SJCRH30 (cell line): ENCODE measurements at regions not wholly inside any gene's neighbourhood (a gene's known extent, or its start where the extent isn't known, plus 50 kb on each side); places are given as distances from the start of the nearest gene placed in this dataset.

Experiments used
- DNase-seq, 2 experiments: peaks; one replicate each; pipeline ENCODE4 v3.0.0-alpha.2; 2015 to 2020
- H3K27ac ChIP-seq: fragments of 250-450 bp; sonication (Bioruptor Pico); 2 replicates; pipeline ENCODE4 v1.5.1; 2020; ENCODE audit warnings: mild to moderate bottlenecking, moderate library complexity
- H3K27me3 ChIP-seq: fragments of 250-450 bp; sonication (Bioruptor Pico); 2 replicates; pipeline ENCODE4 v1.5.1; 2020; ENCODE audit warnings: mild to moderate bottlenecking, moderate library complexity
- H3K36me3 ChIP-seq: fragments of 250-450 bp; sonication (Bioruptor Pico); 2 replicates; pipeline ENCODE4 v1.5.1; 2020; ENCODE audit warnings: mild to moderate bottlenecking, moderate library complexity
- H3K4me1 ChIP-seq: fragments of 250-450 bp; sonication (Bioruptor Pico); 2 replicates; pipeline ENCODE4 v1.5.1; 2020; ENCODE audit warnings: mild to moderate bottlenecking, moderate library complexity
- H3K4me3 ChIP-seq: fragments of 250-450 bp; sonication (Bioruptor Pico); 2 replicates; pipeline ENCODE4 v1.5.1; 2020; ENCODE audit warnings: mild to moderate bottlenecking, moderate library complexity
- H3K9me3 ChIP-seq: fragments of 250-450 bp; sonication (Bioruptor Pico); replicated peaks from 2 replicates; pipeline ENCODE4 v1.5.1; 2020; ENCODE audit warnings: mild to moderate bottlenecking, moderate library complexity

- no peaks in the 10 kb centered on the region for H3K36me3 ChIP-seq
- H3K27ac ChIP-seq = no peak overlapping the region
- H3K4me1 ChIP-seq = no peaks in the 10 kb centered on the region; the same call in 1 of the 2 replicates
- DNase-seq = no peak
- no peaks in the 10 kb centered on the region for H3K27me3 ChIP-seq
- H3K4me3 ChIP-seq = no peak overlapping the region
- H3K9me3 ChIP-seq = no peaks in the 10 kb centered on the region
These were observed 338.1 kb downstream of the C16orf95 start for GRCh38 chr16:86979061-86979460.

DNA sequence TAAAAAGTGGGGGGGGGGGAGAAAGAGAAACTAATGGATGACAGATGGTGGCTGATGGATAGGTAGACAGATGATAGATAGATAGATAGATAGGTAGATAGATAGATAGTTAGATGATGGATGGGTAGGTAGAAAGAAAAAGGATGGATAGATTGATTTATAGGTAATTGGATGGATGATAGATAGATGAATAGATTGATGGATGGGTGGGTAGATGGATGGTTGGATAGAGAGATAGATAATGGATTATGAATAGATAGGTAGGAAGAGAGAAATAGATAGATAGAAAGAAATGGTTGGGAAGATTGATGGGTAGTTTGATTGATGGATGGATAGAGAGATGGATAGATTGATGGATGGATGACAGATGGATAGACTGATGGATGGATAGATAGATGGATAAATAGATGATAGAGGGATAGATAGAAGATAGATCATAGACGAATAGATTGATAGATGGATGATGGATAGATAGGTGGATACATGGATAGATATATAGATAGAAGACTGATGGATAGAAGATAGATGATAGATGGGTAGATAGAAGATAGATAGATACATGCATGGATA, 337.1 kb downstream of the C16orf95 start:
- H3K4me3 ChIP-seq = no peak overlapping the region
- DNase-seq = no peak
- H3K36me3 ChIP-seq = no peaks in the 10 kb centered on the region
- H3K4me1 ChIP-seq = no peaks in the 10 kb centered on the region; the same call in 1 of the 2 replicates
- no peaks in the 10 kb centered on the region for H3K9me3 ChIP-seq
- H3K27ac ChIP-seq = no peak overlapping the region
- no peaks in the 10 kb centered on the region for H3K27me3 ChIP-seq

DNA sequence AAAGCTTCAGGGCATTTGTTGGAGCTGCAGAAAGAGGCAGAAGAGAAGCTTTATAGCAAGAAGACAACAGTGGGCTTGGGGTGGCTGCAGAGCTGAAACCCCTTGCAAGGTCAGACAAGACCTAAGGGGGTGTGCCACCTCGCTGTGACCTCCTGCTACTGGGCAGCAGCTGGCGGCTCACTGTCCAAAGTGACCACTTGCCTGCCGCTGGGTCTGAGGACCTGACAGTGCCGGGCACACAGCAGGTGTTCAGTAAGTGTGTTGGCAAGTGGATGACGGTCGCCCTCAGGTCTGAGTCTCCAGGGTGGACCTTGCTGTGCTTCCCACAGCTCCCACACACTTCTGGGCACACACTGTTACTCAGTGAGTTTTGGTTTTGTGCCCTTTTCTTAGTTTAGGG, 336.5 kb downstream of the C16orf95 start:
- Histone ChIP-seq H3K4me3 (no peak overlapping the region), H3K27me3 (no peaks in the 10 kb centered on the region), H3K9me3 (no peaks in the 10 kb centered on the region), H3K27ac (no peak overlapping the region), H3K36me3 (no peaks in the 10 kb centered on the region), H3K4me1 (no peaks in the 10 kb centered on the region)
- no peak for DNase-seq

DNA sequence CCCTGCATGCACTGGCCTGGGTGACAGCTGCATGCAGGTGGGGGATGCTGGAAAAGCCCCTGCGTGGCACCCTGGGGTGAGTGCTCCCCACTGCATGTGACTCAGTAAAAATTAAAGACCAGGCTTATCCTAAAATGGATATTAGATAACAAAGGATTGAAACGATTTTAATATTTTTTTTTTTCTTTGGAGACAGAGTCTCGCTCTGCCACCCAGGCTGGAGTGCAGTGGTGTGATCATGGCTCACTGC, 334.9 kb downstream of the C16orf95 start:
- H3K36me3 ChIP-seq = no peaks in the 10 kb centered on the region
- H3K4me3 ChIP-seq = no peak overlapping the region
- H3K27me3 ChIP-seq = no peaks in the 10 kb centered on the region
- H3K9me3 ChIP-seq = no peaks in the 10 kb centered on the region
- no peak for DNase-seq
- H3K27ac ChIP-seq = no peak overlapping the region
- H3K4me1 ChIP-seq = no peaks in the 10 kb centered on the region

- Histone ChIP-seq H3K4me3 (no peak overlapping the region), H3K27me3 (no peaks in the 10 kb centered on the region), H3K4me1 (no peaks in the 10 kb centered on the region), H3K9me3 (no peaks in the 10 kb centered on the region), H3K27ac (no peak overlapping the region), H3K36me3 (no peaks in the 10 kb centered on the region)
- DNase-seq = no peak
These were observed 334.3 kb downstream of the C16orf95 start for GRCh38 chr16:86982912-86983311.

DNA sequence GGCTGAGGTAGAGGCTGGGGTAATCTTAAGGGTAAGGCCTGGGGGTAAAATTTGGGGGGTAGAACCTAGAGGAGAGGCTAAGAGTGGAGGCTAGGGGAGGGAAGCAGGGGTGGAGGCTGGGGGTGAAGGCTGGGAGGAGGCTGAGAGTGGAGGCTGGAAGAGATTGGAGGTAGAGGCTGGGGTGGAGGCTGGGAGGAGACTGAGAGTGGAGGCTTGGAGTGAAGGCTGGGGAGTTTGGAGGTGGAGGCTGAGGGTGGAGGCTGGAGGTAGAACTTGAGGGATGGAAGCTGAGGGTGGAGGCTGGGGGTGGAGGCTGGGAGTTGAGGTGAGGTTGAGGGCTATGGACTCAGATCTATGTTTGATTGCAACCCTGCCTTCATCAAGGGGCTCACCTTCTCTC, 333.6 kb downstream of the C16orf95 start:
- no peak overlapping the region for H3K4me3 ChIP-seq
- H3K36me3 ChIP-seq = no peaks in the 10 kb centered on the region
- no peaks in the 10 kb centered on the region for H3K9me3 ChIP-seq
- no peaks in the 10 kb centered on the region for H3K27me3 ChIP-seq
- H3K27ac ChIP-seq = no peak overlapping the region
- DNase-seq = no peak
- no peaks in the 10 kb centered on the region for H3K4me1 ChIP-seq

DNA sequence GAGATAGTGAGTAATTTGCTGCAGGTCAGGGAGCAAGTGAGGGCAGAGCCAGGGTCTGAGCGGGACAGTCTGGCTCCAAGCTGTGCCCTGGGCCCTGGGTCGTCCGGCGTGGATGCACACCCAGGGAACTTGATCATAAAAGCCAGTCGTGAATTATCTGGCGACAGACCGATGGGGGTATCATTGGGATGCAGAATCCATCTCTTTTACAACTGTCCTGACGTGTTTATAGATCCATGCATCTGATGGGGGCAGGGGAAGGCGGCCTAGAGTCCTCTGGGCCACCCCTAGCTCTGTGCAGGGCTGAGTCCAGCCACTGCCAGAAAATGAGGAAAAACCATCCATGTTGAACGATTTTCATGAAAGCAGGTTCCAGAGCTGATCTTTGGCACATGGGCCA, 332.8 kb downstream of the C16orf95 start:
- no peaks in the 10 kb centered on the region for H3K9me3 ChIP-seq
- peaks cover 3% of the 10 kb centered on the region; the same call in 1 of the 2 replicates for H3K4me1 ChIP-seq
- no peaks in the 10 kb centered on the region for H3K27me3 ChIP-seq
- H3K36me3 ChIP-seq = no peaks in the 10 kb centered on the region
- no peak overlapping the region for H3K4me3 ChIP-seq
- no peak overlapping the region for H3K27ac ChIP-seq
- DNase-seq = no peak

DNA sequence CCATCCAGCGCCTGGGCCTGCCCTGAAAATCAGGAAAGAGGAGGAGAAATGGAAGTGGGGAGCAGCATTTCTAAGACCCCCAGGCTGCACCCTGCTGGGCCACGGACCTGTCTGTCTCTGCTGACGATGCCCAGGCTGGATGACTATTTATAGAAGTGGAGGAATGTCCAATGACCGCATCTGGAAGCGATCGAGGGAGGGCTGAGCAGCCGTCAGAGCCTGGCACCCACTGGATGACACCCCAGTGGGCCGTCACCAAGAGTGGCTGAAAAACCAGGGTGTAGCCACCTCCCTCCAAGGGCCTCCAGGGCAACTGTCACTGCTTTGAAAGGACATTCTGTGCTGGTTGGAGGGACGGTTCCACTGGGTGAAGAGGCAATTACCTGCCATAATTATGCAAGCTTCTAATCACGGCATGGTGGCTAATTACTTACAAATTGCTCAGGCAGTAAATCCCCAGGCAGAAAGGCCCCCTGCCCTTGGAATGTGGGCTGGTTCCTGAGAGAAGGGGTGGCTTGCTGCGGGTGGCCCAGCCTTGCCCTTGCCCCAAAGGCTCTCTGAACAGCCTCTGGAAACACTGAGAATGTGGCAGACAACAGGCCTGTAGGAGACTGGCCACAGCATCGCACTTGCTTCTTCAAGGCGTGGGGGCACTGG, 332.1 kb downstream of the C16orf95 start:
- Histone ChIP-seq H3K27ac (no peak overlapping the region), H3K36me3 (no peaks in the 10 kb centered on the region), H3K27me3 (no peaks in the 10 kb centered on the region), H3K4me1 (peaks cover 3% of the 10 kb centered on the region; the same call in 1 of the 2 replicates), H3K9me3 (no peaks in the 10 kb centered on the region), H3K4me3 (no peak overlapping the region)
- no peak for DNase-seq

DNA sequence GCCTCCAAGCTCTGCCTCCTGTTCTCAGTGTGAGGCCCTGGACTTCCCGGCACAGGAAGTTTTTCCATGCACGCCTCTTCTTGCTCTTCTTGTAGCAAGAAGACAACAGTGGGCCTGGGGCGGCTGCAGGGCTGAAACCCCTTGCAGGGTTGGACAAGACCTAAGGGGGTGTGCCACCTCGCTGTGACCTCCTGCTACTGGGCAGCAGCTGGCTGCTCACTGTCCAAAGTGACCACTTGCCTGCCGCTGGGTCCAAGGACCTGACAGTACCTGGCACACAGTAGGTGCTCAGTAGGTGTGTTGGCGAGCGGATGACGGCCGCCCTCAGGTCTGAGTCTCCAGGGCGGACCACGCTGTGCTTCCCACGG, 331.6 kb downstream of the C16orf95 start:
- no peak overlapping the region for H3K4me3 ChIP-seq
- no peak overlapping the region for H3K27ac ChIP-seq
- no peaks in the 10 kb centered on the region for H3K27me3 ChIP-seq
- DNase-seq = no peak
- H3K4me1 ChIP-seq = peaks cover 3% of the 10 kb centered on the region; the same call in 1 of the 2 replicates
- H3K9me3 ChIP-seq = no peaks in the 10 kb centered on the region
- no peaks in the 10 kb centered on the region for H3K36me3 ChIP-seq

- H3K9me3 ChIP-seq = no peaks in the 10 kb centered on the region
- H3K4me1 ChIP-seq = peaks cover 5% of the 10 kb centered on the region
- no peak overlapping the region for H3K4me3 ChIP-seq
- no peak for DNase-seq
- no peak overlapping the region for H3K27ac ChIP-seq
- no peaks in the 10 kb centered on the region for H3K27me3 ChIP-seq
- no peaks in the 10 kb centered on the region for H3K36me3 ChIP-seq
These were observed 331.1 kb downstream of the C16orf95 start for GRCh38 chr16:86986136-86986535.

DNA sequence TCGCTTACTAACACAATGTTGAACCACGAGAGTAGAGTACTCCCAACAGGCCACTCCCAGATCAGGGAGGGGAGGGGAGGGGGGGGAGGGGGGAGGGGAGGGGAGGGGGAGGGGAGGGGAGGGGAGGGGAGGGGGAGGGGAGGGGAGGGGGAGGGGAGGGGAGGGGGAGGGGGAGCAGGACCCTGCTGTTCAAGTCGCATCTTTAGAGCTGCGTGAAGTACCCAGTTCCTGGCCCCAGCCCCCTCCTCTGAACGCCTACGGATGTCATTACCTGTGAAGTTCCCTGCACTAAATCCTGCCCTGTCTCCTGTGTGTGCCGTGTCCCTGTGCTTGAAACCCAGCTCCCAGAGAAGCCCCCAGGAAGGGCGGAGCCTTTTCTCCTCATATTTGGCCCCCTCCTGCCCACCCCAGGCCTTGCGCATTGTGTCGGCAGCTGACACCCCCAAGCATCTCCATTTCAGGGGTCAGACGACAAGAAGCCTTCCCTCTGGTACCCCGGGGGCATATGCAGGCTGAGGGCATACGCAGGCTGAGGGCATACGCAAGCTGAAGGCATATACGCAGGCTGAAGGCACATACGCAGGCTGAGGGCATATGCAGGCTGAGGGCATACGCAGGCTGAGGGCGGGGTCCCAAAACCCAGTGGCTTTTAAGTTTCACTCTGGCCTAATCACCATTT, 330.2 kb downstream of the C16orf95 start:
- no peak for DNase-seq
- Histone ChIP-seq H3K4me3 (no peak overlapping the region), H3K4me1 (peaks cover 13% of the 10 kb centered on the region), H3K36me3 (no peaks in the 10 kb centered on the region), H3K27ac (no peak overlapping the region), H3K27me3 (no peaks in the 10 kb centered on the region), H3K9me3 (no peaks in the 10 kb centered on the region)

DNA sequence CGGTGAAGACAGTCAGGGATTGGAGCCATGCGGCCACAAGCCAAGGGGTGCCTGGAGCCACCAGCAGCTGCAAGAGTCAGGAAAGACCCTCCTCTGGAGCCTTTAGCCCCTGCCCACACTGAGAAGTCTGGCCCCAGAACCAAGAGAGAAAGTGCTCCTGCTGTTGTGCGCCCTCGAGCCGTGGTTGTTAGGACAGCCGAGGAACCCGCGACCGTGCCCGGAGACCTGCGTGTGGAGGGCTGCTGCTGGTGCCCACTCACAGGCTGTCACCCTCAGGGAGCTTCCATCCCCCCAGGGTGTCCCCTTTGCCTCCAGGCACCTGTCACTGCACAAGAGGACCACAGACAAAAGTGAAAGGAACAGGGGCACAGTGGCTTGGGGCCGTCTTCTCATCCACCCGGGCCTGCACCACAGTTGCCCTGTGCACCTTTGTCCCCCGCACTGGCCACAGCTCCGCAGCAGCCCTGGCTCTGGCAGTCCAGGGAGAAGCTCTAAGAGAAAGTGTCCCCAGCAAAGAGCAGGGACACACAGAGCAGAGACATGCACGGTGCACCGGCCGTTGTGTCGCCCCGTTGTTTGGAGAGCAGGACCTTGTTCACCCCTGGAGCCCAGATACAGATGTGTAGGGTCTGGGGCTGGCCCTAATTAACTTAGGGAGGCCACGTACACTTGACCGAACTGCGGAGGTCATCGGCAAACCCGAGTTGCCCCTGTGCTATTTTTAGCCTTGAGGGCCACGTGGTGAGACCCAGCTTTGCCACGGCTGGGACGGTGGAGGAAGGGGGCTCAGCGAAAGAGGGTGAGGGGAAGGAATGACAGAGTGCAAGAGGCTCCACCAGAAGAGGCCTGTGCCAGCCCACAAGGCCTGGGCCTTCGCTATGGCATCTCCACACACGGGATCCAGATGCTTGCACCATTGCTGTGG, 329.2 kb downstream of the C16orf95 start:
- Histone ChIP-seq H3K36me3 (no peaks in the 10 kb centered on the region), H3K9me3 (no peaks in the 10 kb centered on the region), H3K27ac (no peak overlapping the region), H3K4me1 (peaks cover 15% of the 10 kb centered on the region), H3K27me3 (no peaks in the 10 kb centered on the region), H3K4me3 (no peak overlapping the region)
- no peak for DNase-seq

DNA sequence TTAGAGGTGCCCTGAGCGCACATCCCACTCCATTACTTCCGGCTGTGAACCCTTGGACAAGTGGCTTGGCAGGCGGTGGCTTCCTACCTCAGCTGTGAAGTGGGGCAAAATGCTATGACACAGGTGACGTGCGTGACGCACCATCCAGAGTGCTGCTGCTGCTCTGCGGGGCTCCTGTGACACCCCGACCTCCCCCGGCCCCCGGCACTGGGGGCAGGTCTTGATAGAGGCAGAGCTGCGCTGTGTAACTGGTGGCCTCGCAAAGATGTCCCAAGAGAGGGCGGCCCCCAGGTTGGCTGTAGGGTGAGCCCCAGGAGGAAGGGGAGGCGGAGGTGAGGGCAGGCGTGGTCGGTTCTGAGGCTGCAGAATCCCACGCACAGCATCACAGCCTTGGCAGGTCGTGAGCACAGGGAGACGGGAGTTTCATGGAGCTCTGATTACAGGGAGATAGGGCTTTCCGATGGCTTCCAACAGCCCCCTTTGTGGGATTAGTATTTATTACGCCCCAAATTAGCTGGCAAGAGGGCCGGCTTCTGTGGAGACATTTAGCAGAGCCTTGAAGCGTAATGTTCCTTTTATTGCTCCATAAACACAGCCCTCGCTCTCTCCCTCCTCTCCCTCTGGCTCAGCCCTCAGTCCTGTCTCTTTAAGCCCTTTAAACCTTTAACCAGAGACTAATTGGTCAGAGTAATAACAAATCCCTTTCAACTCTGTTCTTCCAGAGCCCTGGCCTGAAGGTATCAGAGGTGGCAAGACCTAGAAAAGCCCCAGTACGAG, 328.1 kb downstream of the C16orf95 start:
- Histone ChIP-seq H3K27me3 (no peaks in the 10 kb centered on the region), H3K36me3 (no peaks in the 10 kb centered on the region), H3K9me3 (no peaks in the 10 kb centered on the region), H3K4me1 (peaks cover 16% of the 10 kb centered on the region), H3K4me3 (no peak overlapping the region), H3K27ac (no peak overlapping the region)
- DNase-seq = no peak

DNA sequence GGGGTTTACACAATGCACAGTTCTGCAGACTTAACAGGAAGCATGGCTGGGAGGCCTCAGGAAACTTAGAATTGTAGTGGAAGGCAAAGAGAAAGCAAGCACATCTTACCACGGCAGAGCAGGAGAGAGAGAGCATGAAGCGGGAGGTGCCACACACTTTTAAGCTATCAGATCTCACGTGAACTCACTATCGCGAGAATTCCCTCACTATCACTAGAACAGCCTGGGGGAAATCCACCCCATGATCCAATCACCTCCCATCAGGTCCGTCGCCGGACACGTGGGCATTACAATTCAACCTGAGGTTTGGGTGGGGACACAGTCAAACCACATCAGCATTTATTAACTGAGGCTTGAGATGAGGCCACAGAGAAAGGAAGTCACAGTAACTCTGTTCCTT, 326.7 kb downstream of the C16orf95 start:
- Histone ChIP-seq H3K36me3 (no peaks in the 10 kb centered on the region), H3K27ac (no peak overlapping the region), H3K4me3 (no peak overlapping the region), H3K27me3 (no peaks in the 10 kb centered on the region), H3K9me3 (no peaks in the 10 kb centered on the region), H3K4me1 (peaks cover 27% of the 10 kb centered on the region)
- DNase-seq = no peak
